Esophagus squamous epithelium (tissue), 5 donors: ENCODE measurements at regions not wholly inside any gene's neighbourhood (a gene's known extent, or its start where the extent isn't known, plus 50 kb on each side); places are given as distances from the start of the nearest gene placed in this dataset.

Experiments used
- DNase-seq: peaks from one replicate; lab custom pipeline; 2025; lab: John Stamatoyannopoulos, UW
- H3K27ac ChIP-seq, 4 donors: fragments of 200-600 bp; sonication (generic); one replicate each; pipeline ENCODE4 v1.5.1; 2016 to 2019; ENCODE audit warnings: mild to moderate bottlenecking in 1 of 4
- H3K27me3 ChIP-seq, 4 donors: fragments of 200-600 bp; sonication (generic); 1 replicate in 3 of 4; 2 replicates in 1 of 4; pipeline versions ENCODE4 v1.5.1 to v1.6.0; 2017 to 2021; ENCODE audit warnings: antibody characterized with exemption in 1 of 4
- H3K36me3 ChIP-seq, 3 donors: fragments of 200-600 bp; sonication (generic); one replicate each; pipeline ENCODE4 v1.5.1; 2016 to 2019
- H3K4me1 ChIP-seq, 3 donors: fragments of 200-600 bp; sonication (generic); one replicate each; pipeline ENCODE4 v1.5.1; 2017 to 2019
- H3K4me3 ChIP-seq, 4 donors: fragments of 200-600 bp; sonication (generic); 1 replicate in 3 of 4; 2 replicates in 1 of 4; pipeline ENCODE4 v1.5.1; 2016 to 2019; ENCODE audit warnings: mild to moderate bottlenecking in 2 of 4, moderate library complexity in 1 of 4
- H3K9me3 ChIP-seq, 3 donors: fragments of 200-600 bp; sonication (generic); one replicate each; pipeline ENCODE4 v1.5.1; 2016 to 2019
- POLR2A ChIP-seq, 4 donors: fragments of 450-650 bp; IDR thresholded peaks; one replicate each; pipeline ENCODE4 v1.6.1; 2017; ENCODE audit warnings: antibody characterized with exemption in 4 of 4, mild to moderate bottlenecking in 4 of 4, moderate library complexity in 3 of 4
- WGBS, 2 donors: methylation state at CpG; one replicate each; pipeline ENCODE4 v1.1.5; 2018; 5-methylcytosine and 5-hydroxymethylcytosine counted together
- intact Hi-C: fragments of 100-400 bp; cut with DNase I; formaldehyde crosslinking; loops from one replicate; pipeline ENCODE4 v1.15.0; 2022
- TF ChIP-seq, protein P1 (sequence below), 6 experiments: fragments of 450-650 bp in 4 of 6; fragments of 200-600 bp in 2 of 6; sonication (generic) in 2 of 6; IDR thresholded peaks; one replicate each; pipeline ENCODE4 v1.5.1; 2016 to 2019; ENCODE audit warnings: antibody characterized with exemption in 6 of 6, mild to moderate bottlenecking in 4 of 6, moderate library complexity in 4 of 6
- donor health status: DM: yes; HTN: yes; CAD: no.

DNA sequence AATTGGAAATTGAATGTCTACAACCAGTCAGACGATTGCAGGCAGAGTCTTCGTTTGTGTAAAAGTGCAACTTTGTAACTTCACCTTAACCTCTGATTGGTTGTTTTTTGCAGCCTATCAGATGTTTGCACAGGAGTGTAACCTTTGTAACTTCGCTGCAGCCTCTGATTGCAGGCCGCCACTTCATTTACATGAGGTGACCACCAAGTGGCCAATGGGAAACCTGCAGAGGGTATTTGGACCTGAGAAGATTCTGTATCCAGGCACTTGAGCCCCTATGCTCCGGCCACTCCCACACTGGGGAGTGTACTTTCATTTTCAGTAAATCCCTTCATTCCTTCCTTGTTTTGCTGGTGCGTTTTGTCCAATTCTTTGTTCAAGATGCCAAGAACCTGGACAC is 68.1 kb upstream of the PFN2 start:
- intact Hi-C loops: no loop called here
- Histone ChIP-seq H3K36me3 (no peaks in the 10 kb centered on the region), H3K4me3 (no peak overlapping the region), H3K9me3 (peaks cover 0 to 23% (median 7%) of the 10 kb centered on the region in 3 donors), H3K27ac (no peak overlapping the region), H3K4me1 (no peaks in the 10 kb centered on the region), H3K27me3 (no peaks in the 10 kb centered on the region)
- TF ChIP-seq POLR2A (IDR thresholded peaks at IDR 0.05): no peak
- TF ChIP-seq, protein P1, sequence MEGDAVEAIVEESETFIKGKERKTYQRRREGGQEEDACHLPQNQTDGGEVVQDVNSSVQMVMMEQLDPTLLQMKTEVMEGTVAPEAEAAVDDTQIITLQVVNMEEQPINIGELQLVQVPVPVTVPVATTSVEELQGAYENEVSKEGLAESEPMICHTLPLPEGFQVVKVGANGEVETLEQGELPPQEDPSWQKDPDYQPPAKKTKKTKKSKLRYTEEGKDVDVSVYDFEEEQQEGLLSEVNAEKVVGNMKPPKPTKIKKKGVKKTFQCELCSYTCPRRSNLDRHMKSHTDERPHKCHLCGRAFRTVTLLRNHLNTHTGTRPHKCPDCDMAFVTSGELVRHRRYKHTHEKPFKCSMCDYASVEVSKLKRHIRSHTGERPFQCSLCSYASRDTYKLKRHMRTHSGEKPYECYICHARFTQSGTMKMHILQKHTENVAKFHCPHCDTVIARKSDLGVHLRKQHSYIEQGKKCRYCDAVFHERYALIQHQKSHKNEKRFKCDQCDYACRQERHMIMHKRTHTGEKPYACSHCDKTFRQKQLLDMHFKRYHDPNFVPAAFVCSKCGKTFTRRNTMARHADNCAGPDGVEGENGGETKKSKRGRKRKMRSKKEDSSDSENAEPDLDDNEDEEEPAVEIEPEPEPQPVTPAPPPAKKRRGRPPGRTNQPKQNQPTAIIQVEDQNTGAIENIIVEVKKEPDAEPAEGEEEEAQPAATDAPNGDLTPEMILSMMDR (IDR thresholded peaks at IDR 0.05): no peak
- DNase-seq: no peak
- 69 to 72% methylated on average over 4 to 6 of the region's 6 CpGs for WGBS, 2 donors

DNA sequence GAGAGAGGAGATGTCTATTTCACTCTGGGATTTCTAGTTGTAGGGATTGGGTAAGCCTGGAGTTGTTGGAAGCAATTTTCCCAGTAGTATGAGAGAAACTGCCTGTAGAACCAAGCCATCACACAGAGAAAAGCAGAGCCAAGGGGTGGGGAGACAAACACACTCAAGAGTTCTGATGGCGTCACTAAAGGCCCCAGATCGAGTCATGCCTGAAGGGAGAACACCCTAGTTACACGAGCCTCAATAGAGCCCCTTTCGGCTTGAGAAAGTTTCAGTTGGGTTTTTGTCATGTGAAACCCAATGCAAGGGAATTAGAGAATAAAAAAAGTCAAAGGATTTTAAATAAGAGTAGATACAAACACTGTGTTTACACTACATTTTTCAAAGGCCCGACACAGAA is 66.1 kb upstream of the PFN2 start:
- H3K4me3 ChIP-seq: no peak overlapping the region
- peaks cover 0 to 10% (median 6%) of the 10 kb centered on the region in 3 donors for H3K9me3 ChIP-seq
- intact Hi-C loops: no loop called here
- DNase-seq: no peak
- H3K4me1 ChIP-seq: no peaks in the 10 kb centered on the region
- H3K36me3 ChIP-seq: no peaks in the 10 kb centered on the region
- TF ChIP-seq, protein P1 (IDR thresholded peaks at IDR 0.05): no peak
- no peak for TF ChIP-seq POLR2A (IDR thresholded peaks at IDR 0.05)
- WGBS, 2 donors: 57 to 65% methylated on average over 5 of the region's 5 CpGs
- no peaks in the 10 kb centered on the region for H3K27me3 ChIP-seq
- no peak overlapping the region for H3K27ac ChIP-seq

DNA sequence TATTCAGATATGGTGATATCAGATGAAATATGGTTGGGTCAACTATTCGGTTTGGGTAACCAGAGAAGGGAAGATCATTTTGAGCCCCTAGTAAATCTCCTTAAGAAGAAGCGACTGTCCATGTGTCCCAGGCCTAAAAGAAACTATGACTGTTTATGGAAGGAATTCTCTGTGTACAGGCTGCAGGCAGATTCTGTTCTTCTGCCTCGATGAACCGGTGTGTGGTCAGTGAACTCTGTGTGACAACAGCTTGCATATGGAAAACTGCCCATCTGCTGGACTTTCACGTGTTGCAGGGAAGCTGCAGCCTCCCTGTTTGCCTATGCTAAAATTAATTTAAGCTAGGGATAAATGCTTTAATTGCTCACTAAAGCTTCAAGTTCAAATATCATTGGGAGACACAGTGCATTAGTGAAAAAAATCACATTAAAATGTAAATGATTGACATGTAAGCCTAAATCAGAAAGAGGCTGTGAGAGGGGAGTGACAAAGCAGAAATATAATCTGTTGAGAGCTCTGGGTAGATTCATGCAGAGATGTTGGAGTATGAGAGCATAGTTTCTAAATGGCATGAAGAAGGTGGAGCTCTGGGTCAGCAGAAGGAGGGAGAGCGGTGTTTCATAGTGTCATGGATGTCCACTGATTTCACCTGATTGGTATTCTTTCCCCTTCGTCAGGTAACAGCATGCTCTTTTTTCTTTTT is 65.4 kb upstream of the PFN2 start:
- WGBS, 2 donors: 78% methylated on average over 7 of the region's 7 CpGs
- no peak for DNase-seq
- TF ChIP-seq, protein P1 (IDR thresholded peaks at IDR 0.05): no peak
- no peak for TF ChIP-seq POLR2A (IDR thresholded peaks at IDR 0.05)

DNA sequence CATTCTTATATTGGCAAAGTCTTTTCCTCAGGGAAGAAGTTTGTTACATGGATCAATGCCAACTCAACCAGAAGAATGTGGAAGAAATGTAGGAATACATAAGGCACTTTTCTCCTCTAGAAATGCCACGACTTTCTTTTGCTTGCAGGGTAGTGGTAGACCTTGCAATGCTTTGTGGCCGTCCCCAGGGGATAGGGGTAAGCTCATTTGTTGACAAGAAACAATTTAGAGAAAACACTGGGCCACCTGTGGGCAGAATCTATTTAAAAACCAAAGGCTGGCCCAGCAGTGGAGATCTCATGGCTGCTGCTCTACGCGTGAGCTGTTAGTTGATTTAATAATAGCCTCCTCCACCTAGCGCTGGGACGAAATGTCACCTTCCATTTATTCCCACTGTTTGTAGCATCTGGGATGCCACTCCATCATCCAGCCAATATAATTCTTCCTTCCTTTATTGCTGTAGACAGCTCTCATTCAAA is 64.6 kb upstream of the PFN2 start:
- H3K4me3 ChIP-seq: no peak overlapping the region
- no peak for DNase-seq
- H3K36me3 ChIP-seq: no peaks in the 10 kb centered on the region
- no peaks in the 10 kb centered on the region for H3K9me3 ChIP-seq
- no peak overlapping the region for H3K27ac ChIP-seq
- WGBS, 2 donors: 70 to 86% methylated on average over 6 of the region's 6 CpGs
- TF ChIP-seq, protein P1 (IDR thresholded peaks at IDR 0.05): no peak
- TF ChIP-seq POLR2A (IDR thresholded peaks at IDR 0.05): no peak
- intact Hi-C loops: no loop called here
- H3K4me1 ChIP-seq: no peaks in the 10 kb centered on the region
- H3K27me3 ChIP-seq: no peaks in the 10 kb centered on the region

More for the DNA sequence above, 65.4 kb upstream of the PFN2 start:
- Histone ChIP-seq H3K9me3 (peaks cover 0 to 3% (median 0%) of the 10 kb centered on the region in 3 donors), H3K4me1 (no peaks in the 10 kb centered on the region), H3K27ac (no peak overlapping the region), H3K27me3 (no peaks in the 10 kb centered on the region), H3K4me3 (no peak overlapping the region), H3K36me3 (no peaks in the 10 kb centered on the region)
- intact Hi-C loops: no loop called here

DNA sequence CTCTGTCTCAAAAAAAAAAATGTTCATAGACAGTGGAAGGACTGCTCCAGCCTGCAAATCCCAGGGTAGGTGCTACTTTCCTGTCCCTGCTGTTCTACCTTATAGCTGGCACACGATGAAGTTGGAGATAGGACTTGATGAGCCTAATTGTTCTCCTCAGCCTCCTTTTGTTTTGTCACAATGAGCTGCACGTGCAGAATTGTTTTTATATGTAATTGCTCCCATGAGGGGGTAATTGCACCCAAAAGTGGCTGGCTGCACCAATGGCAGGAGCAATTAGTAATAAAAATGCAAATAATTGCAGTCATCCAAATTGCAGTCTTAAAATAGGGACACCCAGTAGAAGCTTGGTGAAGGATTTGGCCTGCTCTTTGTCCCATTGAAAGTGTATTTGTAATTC is 63.0 kb upstream of the PFN2 start:
- Histone ChIP-seq H3K4me3 (no peak overlapping the region), H3K36me3 (no peaks in the 10 kb centered on the region), H3K27me3 (no peaks in the 10 kb centered on the region), H3K9me3 (no peaks in the 10 kb centered on the region), H3K4me1 (no peaks in the 10 kb centered on the region), H3K27ac (no peak overlapping the region)
- TF ChIP-seq, protein P1 (IDR thresholded peaks at IDR 0.05): no peak
- no peak for TF ChIP-seq POLR2A (IDR thresholded peaks at IDR 0.05)
- intact Hi-C loops: no loop called here
- whole genome bisulfite sequencing, 2 donors: 29 to 31% methylated on average over 2 of the region's 2 CpGs
- DNase-seq: no peak
